CD14-positive monocyte (primary cell): ENCODE measurements at regions not wholly inside any gene's neighbourhood (a gene's known extent, or its start where the extent isn't known, plus 50 kb on each side); places are given as distances from the start of the nearest gene placed in this dataset.

Source experiments
- DNase-seq, 3 donors: peaks; one replicate each; pipeline ENCODE4 v3.0.0-alpha.2; 2011 to 2022
- H2AFZ ChIP-seq: 2 replicates; pipeline ENCODE4 v1.6.0; 2012; ENCODE audit warnings: mild to moderate bottlenecking, low read depth, low read length, inconsistent platforms; ENCODE audit not compliant: insufficient read depth, poor library complexity, severe bottlenecking
- H3K27ac ChIP-seq, 2 donors: 1 replicate in 1 of 2; 2 replicates in 1 of 2; pipeline ENCODE4 v1.5.1; 2012 to 2013; ENCODE audit warnings: low read length in 2 of 2, control low read depth in 1 of 2, inconsistent platforms in 1 of 2, low read depth in 1 of 2, mild to moderate bottlenecking in 1 of 2
- H3K27me3 ChIP-seq, 2 donors: one replicate each; pipeline versions ENCODE4 v1.6.0 to v1.6.1; 2011 to 2013; ENCODE audit warnings: low read length in 2 of 2; ENCODE audit not compliant: control insufficient read depth in 2 of 2, insufficient read depth in 2 of 2
- H3K36me3 ChIP-seq, 2 donors: replicated peaks in 1 of 2; 1 replicate in 1 of 2; 2 replicates in 1 of 2; pipeline versions ENCODE4 v1.5.1 to v1.6.1; 2012 to 2013; ENCODE audit warnings: low read length in 2 of 2, control low read depth in 1 of 2, inconsistent platforms in 1 of 2, mild to moderate bottlenecking in 1 of 2; ENCODE audit not compliant: insufficient read depth in 2 of 2, control insufficient read depth in 1 of 2
- H3K4me1 ChIP-seq, 2 donors: 1 replicate in 1 of 2; 2 replicates in 1 of 2; pipeline versions ENCODE4 v1.5.1 to v1.6.1; 2012 to 2013; ENCODE audit warnings: low read length in 2 of 2, control low read depth in 1 of 2, inconsistent platforms in 1 of 2, mild to moderate bottlenecking in 1 of 2, moderate library complexity in 1 of 2; ENCODE audit not compliant: insufficient read depth in 2 of 2, control insufficient read depth in 1 of 2
- H3K4me2 ChIP-seq: replicated peaks from 2 replicates; pipeline ENCODE3; 2012; ENCODE audit warnings: low read length, moderate library complexity, mild to moderate bottlenecking; ENCODE audit not compliant: poor library complexity, severe bottlenecking; ENCODE audit errors: extremely low read depth
- H3K4me3 ChIP-seq, 3 experiments: fragments of 200-600 bp in 1 of 3; sonication (generic) in 1 of 3; replicated peaks in 1 of 3; 1 replicate in 2 of 3; 2 replicates in 1 of 3; pipeline ENCODE4 v1.5.1; 2011 to 2013; ENCODE audit warnings: low read length in 3 of 3, mild to moderate bottlenecking in 3 of 3, control low read depth in 2 of 3, low read depth in 2 of 3, inconsistent platforms in 1 of 3, moderate library complexity in 1 of 3
- H3K79me2 ChIP-seq: 2 replicates; pipeline ENCODE4 v1.6.0; 2012; ENCODE audit warnings: mild to moderate bottlenecking, control low read depth, inconsistent platforms, low read length, moderate library complexity; ENCODE audit not compliant: insufficient read depth
- H3K9ac ChIP-seq: 2 replicates; pipeline ENCODE4 v1.6.0; 2017; ENCODE audit warnings: low read length, mild to moderate bottlenecking; ENCODE audit not compliant: insufficient read depth, poor library complexity, severe bottlenecking
- H3K9me3 ChIP-seq, 2 donors: replicated peaks in 1 of 2; 1 replicate in 1 of 2; 2 replicates in 1 of 2; pipeline versions ENCODE4 v1.5.1 to v1.6.1; 2012 to 2013; ENCODE audit warnings: low read length in 2 of 2, control low read depth in 1 of 2; ENCODE audit not compliant: control insufficient read depth in 1 of 2, insufficient read depth in 1 of 2
- H4K20me1 ChIP-seq: 2 replicates; pipeline ENCODE4 v1.6.0; 2012; ENCODE audit warnings: mild to moderate bottlenecking, low read length, control low read depth, moderate library complexity; ENCODE audit not compliant: insufficient read depth
- H3K27ac Mint-ChIP-seq, 7 donors: one replicate each; pipeline ENCODE4 v1.8.0; 2020; ENCODE audit warnings: mild to moderate bottlenecking in 7 of 7, mixed read lengths in 7 of 7, moderate library complexity in 6 of 7, inconsistent platforms in 2 of 7
- H3K27me3 Mint-ChIP-seq, 3 donors: one replicate each; pipeline ENCODE4 v1.8.0; 2021 to 2022; ENCODE audit warnings: low read depth in 3 of 3, mild to moderate bottlenecking in 3 of 3, mixed read lengths in 3 of 3, moderate library complexity in 3 of 3, inconsistent platforms in 1 of 3
- H3K36me3 Mint-ChIP-seq, 2 donors: one replicate each; pipeline ENCODE4 v1.8.0; 2020; ENCODE audit warnings: mixed read lengths in 2 of 2, inconsistent platforms in 1 of 2, mild to moderate bottlenecking in 1 of 2
- H3K4me1 Mint-ChIP-seq: one replicate; pipeline ENCODE4 v1.8.0; 2020; ENCODE audit warnings: mild to moderate bottlenecking, mixed read lengths
- H3K4me3 Mint-ChIP-seq, 2 donors: one replicate each; pipeline ENCODE4 v1.8.0; 2020; ENCODE audit warnings: mild to moderate bottlenecking in 2 of 2, mixed read lengths in 2 of 2, moderate library complexity in 1 of 2
- H3K9me3 Mint-ChIP-seq, 7 donors: one replicate each; pipeline ENCODE4 v1.8.0; 2020 to 2022; ENCODE audit warnings: mixed read lengths in 7 of 7, mild to moderate bottlenecking in 6 of 7, moderate library complexity in 6 of 7, inconsistent platforms in 2 of 7
- CTCF ChIP-seq: fragments of 200-600 bp; IDR thresholded peaks from one replicate; pipeline ENCODE4 v1.8.0; 2022; ENCODE audit warnings: antibody characterized with exemption, mild to moderate bottlenecking
- WGBS: methylation state at CpG from one replicate; pipeline ENCODE4 v1.1.5; 2013; ENCODE audit warnings: missing lambda C conversion rate; ENCODE audit not compliant: insufficient coverage; 5-methylcytosine and 5-hydroxymethylcytosine counted together
- intact Hi-C, 2 donors: fragments of 100-400 bp; cut with micrococcal nuclease; formaldehyde crosslinking; loops; one replicate each; pipeline versions ENCODE4 v1.15.0 to v1.15.1; 2023

DNA sequence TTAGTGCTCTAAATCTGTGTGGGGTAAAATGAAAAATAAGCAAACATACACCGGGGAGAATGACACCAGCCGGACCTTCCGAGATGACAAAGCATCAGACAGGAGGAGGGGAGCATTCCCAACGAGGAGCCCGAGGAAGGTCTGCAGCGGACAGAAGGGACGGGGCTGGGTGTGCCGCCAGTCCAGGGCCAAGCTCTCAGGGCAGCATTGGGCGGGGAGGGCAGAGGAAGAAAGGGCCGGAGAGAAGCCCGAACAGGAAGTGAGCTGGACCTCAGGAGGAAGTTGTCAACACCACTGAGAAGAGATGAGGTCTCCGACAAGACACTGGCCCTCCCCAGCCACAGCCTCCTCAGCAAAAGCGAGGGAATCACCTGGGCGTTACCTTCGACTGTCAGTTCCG is 182.6 kb upstream of the RNF32 start:
- Histone ChIP-seq H2AFZ (no peak overlapping the region), H4K20me1 (no peaks in the 10 kb centered on the region), H3K27me3 (no peaks in the 10 kb centered on the region), H3K9ac (no peak overlapping the region), H3K4me1 (no peaks in the 10 kb centered on the region), H3K4me3 (no peak overlapping the region), H3K79me2 (no peaks in the 10 kb centered on the region), H3K36me3 (no peaks in the 10 kb centered on the region), H3K9me3 (no peaks in the 10 kb centered on the region), H3K4me2 (no peak overlapping the region), H3K27ac (no peak overlapping the region)
- Mint-ChIP-seq H3K27me3 (peaks cover 6 to 10% (median 7%) of the 10 kb centered on the region in 3 donors), H3K27ac (no peak overlapping the region), H3K4me1 (peaks cover 2% of the 10 kb centered on the region), H3K9me3 (peaks cover 0 to 8% (median 3%) of the 10 kb centered on the region in 7 donors), H3K36me3 (no peaks in the 10 kb centered on the region), H3K4me3 (no peak overlapping the region)
- DNase-seq: no peak
- TF ChIP-seq CTCF: no peak
- 83% methylated on average over 7 of the region's 16 CpGs for WGBS
- intact Hi-C loops: no loop called here

- no peaks in the 10 kb centered on the region for H3K9me3 ChIP-seq
- H3K9me3 Mint-ChIP-seq: peaks cover 0 to 8% (median 3%) of the 10 kb centered on the region in 7 donors
Measured at GRCh38 chr7:156456503-156457115, 184.0 kb upstream of the RNF32 start.

More at GRCh38 chr7:156456503-156457115, 184.0 kb upstream of the RNF32 start:
- Histone ChIP-seq H3K4me2 (no peak overlapping the region), H2AFZ (no peak overlapping the region), H3K36me3 (no peaks in the 10 kb centered on the region), H4K20me1 (no peaks in the 10 kb centered on the region), H3K79me2 (no peaks in the 10 kb centered on the region), H3K27ac (no peak overlapping the region), H3K4me3 (no peak overlapping the region), H3K9ac (no peak overlapping the region), H3K27me3 (no peaks in the 10 kb centered on the region), H3K4me1 (no peaks in the 10 kb centered on the region)
- H3K36me3 Mint-ChIP-seq: no peaks in the 10 kb centered on the region
- DNase-seq: no peak
- H3K4me3 Mint-ChIP-seq: no peak overlapping the region
- peaks cover 2% of the 10 kb centered on the region for H3K4me1 Mint-ChIP-seq
- 85% methylated on average over 8 of the region's 11 CpGs for WGBS
- peaks cover 6 to 13% (median 10%) of the 10 kb centered on the region in 3 donors for H3K27me3 Mint-ChIP-seq
- no peak overlapping the region for H3K27ac Mint-ChIP-seq
- intact Hi-C loops: no loop called here
- TF ChIP-seq CTCF: no peak
